ENCODE measurements at regions not wholly inside any gene's neighbourhood (a gene's known extent, or its start where the extent isn't known, plus 50 kb on each side); places are given as distances from the start of the nearest gene placed in this dataset.

- TF ChIP-seq CTCF (IDR thresholded peaks at IDR 0.05; ENCODE audit: insufficient read depth, low read length, poor library complexity, severe bottlenecking) (no peak), EZH2phosphoT487 (conservative IDR thresholded peaks at IDR 0.05; ENCODE audit: low read length) (no peak)
Measured at GRCh38 chr2:228615496-228615895, 434.0 kb upstream of the SPHKAP start.
